ENCODE measurements at regions not wholly inside any gene's neighbourhood (a gene's known extent, or its start where the extent isn't known, plus 50 kb on each side); places are given as distances from the start of the nearest gene placed in this dataset.
"Not testable (repeated sequence)": the region's sequence is repeated elsewhere in the genome, so short reads cannot be mapped to it uniquely, and the experiment has no call there.

GRCh38 chr2:63696496-63696895 lies 107.7 kb downstream of the MDH1 start:
- DNase-seq: no peak

GRCh38 chr2:63697160-63697559 lies 108.4 kb downstream of the MDH1 start:
- no peak for DNase-seq

GRCh38 chr2:63698786-63699548 lies 110.2 kb downstream of the MDH1 start:
- peak; percentile 45 for DNase-seq

- DNase-seq: no peak
Observed at GRCh38 chr2:63699549-63699839, 110.7 kb downstream of the MDH1 start.

GRCh38 chr2:63700271-63700670 lies 111.5 kb downstream of the MDH1 start:
- DNase-seq: no peak

GRCh38 chr2:63701406-63701805 lies 112.6 kb downstream of the MDH1 start:
- DNase-seq: no peak

GRCh38 chr2:63706084-63706483 lies 117.3 kb downstream of the MDH1 start:
- DNase-seq: not testable (repeated sequence)

- DNase-seq: no peak
Observed at GRCh38 chr2:63710732-63711131, 122.0 kb downstream of the MDH1 start.

- no peak for DNase-seq
Observed at GRCh38 chr2:63712748-63713147, 124.0 kb downstream of the MDH1 start.

GRCh38 chr2:63716146-63716545 lies 125.5 kb upstream of the UGP2 start:
- no peak for DNase-seq

GRCh38 chr2:63719052-63719451 lies 122.6 kb upstream of the UGP2 start:
- no peak for DNase-seq

GRCh38 chr2:63721082-63721424 lies 120.6 kb upstream of the UGP2 start:
- DNase-seq: no peak

- not testable (repeated sequence) for DNase-seq
Observed at GRCh38 chr2:63722284-63722683, 119.4 kb upstream of the UGP2 start.

- no peak for DNase-seq
Observed at GRCh38 chr2:63723709-63724108, 118.0 kb upstream of the UGP2 start.

GRCh38 chr2:63725212-63725611 lies 116.5 kb upstream of the UGP2 start:
- DNase-seq: not testable (repeated sequence)

GRCh38 chr2:63729362-63729761 lies 112.3 kb upstream of the UGP2 start:
- DNase-seq: no peak

GRCh38 chr2:63729831-63730230 lies 111.9 kb upstream of the UGP2 start:
- no peak for DNase-seq

- DNase-seq: no peak
Observed at GRCh38 chr2:63734510-63734909, 107.2 kb upstream of the UGP2 start.

GRCh38 chr2:63735263-63735662 lies 106.4 kb upstream of the UGP2 start:
- no peak for DNase-seq

- DNase-seq: no peak
Observed at GRCh38 chr2:63735931-63736330, 105.8 kb upstream of the UGP2 start.

- DNase-seq: no peak
Observed at GRCh38 chr2:63736354-63736753, 105.3 kb upstream of the UGP2 start.

- no peak for DNase-seq
Observed at GRCh38 chr2:63737081-63737751, 104.5 kb upstream of the UGP2 start.

- DNase-seq: no peak
Observed at GRCh38 chr2:63738019-63738418, 103.7 kb upstream of the UGP2 start.

- DNase-seq: not testable (repeated sequence)
Observed at GRCh38 chr2:63739180-63739579, 102.5 kb upstream of the UGP2 start.

GRCh38 chr2:63740020-63740419 lies 101.7 kb upstream of the UGP2 start:
- DNase-seq: no peak

Measured in activated CD4-positive, alpha-beta T cell treated with anti-CD3 and anti-CD28 coated beads, Interleukin-10, Interleukin-2, amounts not matched to agents 100 ng/mL and 50 ng/mL, durations not matched to agents 16 hours and 8 hours (primary cell).